ENCODE measurements at regions not wholly inside any gene's neighbourhood (a gene's known extent, or its start where the extent isn't known, plus 50 kb on each side); places are given as distances from the start of the nearest gene placed in this dataset.
"Not testable (repeated sequence)": the region's sequence is repeated elsewhere in the genome, so short reads cannot be mapped to it uniquely, and the experiment has no call there.

- no peak for DNase-seq
Observed at GRCh38 chr20:4332121-4332860, 83.2 kb upstream of the ADRA1D start.

- no peak for DNase-seq
Observed at GRCh38 chr20:4330011-4330410, 80.9 kb upstream of the ADRA1D start.

- no peak for DNase-seq
Observed at GRCh38 chr20:4329232-4329631, 80.1 kb upstream of the ADRA1D start.

- DNase-seq: no peak
Observed at GRCh38 chr20:4328541-4328940, 79.5 kb upstream of the ADRA1D start.

GRCh38 chr20:4327956-4328355, 78.9 kb upstream of the ADRA1D start:
- DNase-seq: no peak

- no peak for DNase-seq
Observed at GRCh38 chr20:4326195-4327065, 77.3 kb upstream of the ADRA1D start.

GRCh38 chr20:4325548-4326187, 76.6 kb upstream of the ADRA1D start:
- no peak for DNase-seq

GRCh38 chr20:4324611-4325243, 75.6 kb upstream of the ADRA1D start:
- DNase-seq: no peak

GRCh38 chr20:4322499-4322898, 73.4 kb upstream of the ADRA1D start:
- DNase-seq: no peak

GRCh38 chr20:4320291-4320690, 71.2 kb upstream of the ADRA1D start:
- no peak for DNase-seq

GRCh38 chr20:4318891-4319290, 69.8 kb upstream of the ADRA1D start:
- no peak for DNase-seq

GRCh38 chr20:4310616-4311015, 61.5 kb upstream of the ADRA1D start:
- not testable (repeated sequence) for DNase-seq

- DNase-seq: no peak
Observed at GRCh38 chr20:4306206-4306605, 57.1 kb upstream of the ADRA1D start.

GRCh38 chr20:4305091-4305490, 56.0 kb upstream of the ADRA1D start:
- no peak for DNase-seq

- DNase-seq: no peak
Observed at GRCh38 chr20:4304601-4305000, 55.5 kb upstream of the ADRA1D start.

GRCh38 chr20:4303136-4303535, 54.0 kb upstream of the ADRA1D start:
- DNase-seq: no peak

- no peak for DNase-seq
Observed at GRCh38 chr20:4300921-4301320, 51.8 kb upstream of the ADRA1D start.

GRCh38 chr20:4300401-4300800, 51.3 kb upstream of the ADRA1D start:
- no peak for DNase-seq

GRCh38 chr20:4299773-4300172, 50.7 kb upstream of the ADRA1D start:
- no peak for DNase-seq

- no peak for DNase-seq
Observed at GRCh38 chr20:4299216-4299615, 50.1 kb upstream of the ADRA1D start.
